ENCODE measurements at regions not wholly inside any gene's neighbourhood (a gene's known extent, or its start where the extent isn't known, plus 50 kb on each side); places are given as distances from the start of the nearest gene placed in this dataset.

- DNase-seq: no peak
Observed at GRCh38 chr12:15033029-15033428, 60.2 kb downstream of the PDE6H start.

DNA sequence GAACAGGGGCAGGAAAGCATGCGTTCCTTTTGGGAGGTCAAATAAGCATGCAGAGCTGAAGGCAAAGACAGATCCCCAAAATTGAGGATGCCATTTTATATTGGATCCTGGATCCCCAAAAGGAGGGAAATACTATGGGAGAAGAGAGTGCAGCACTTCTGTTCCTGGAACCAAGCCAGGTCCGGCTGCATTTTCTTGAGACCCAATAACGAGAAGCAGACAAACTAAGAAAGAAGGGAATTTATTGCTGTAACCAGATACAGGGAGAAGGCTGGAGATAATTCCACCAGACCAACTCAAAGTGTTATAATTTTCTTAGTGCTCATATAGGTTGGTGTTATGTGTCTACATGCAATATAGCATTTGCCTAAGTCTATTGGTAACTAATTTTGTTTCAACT is 60.8 kb downstream of the PDE6H start:
- no peak for DNase-seq

DNA sequence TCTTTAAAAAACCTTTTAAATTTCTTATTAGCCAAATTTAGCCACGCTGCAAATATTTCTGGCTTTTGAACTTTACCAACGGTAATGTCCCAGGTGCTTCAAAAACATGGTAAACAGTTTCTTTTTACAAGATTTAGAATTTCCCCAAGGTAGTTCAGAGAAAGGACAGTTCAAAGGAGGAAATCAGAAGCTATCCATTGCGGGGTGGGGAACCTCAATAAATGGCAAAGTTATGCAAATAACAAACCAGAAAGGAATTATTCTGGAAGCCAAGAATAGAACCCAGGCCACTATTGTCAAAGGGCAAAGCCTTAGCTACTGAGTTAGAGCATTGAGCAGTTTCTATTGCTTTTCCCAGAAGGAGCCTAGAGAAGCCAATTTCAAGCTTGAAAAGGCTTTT is 62.3 kb downstream of the PDE6H start:
- DNase-seq: no peak

- DNase-seq: no peak
Observed at GRCh38 chr12:15037091-15037687, 64.3 kb downstream of the PDE6H start.

- no peak for DNase-seq
Observed at GRCh38 chr12:15038137-15038536, 65.3 kb downstream of the PDE6H start.

GRCh38 chr12:15044471-15044870 is 71.6 kb downstream of the PDE6H start:
- peak; percentile 1 for DNase-seq

DNA sequence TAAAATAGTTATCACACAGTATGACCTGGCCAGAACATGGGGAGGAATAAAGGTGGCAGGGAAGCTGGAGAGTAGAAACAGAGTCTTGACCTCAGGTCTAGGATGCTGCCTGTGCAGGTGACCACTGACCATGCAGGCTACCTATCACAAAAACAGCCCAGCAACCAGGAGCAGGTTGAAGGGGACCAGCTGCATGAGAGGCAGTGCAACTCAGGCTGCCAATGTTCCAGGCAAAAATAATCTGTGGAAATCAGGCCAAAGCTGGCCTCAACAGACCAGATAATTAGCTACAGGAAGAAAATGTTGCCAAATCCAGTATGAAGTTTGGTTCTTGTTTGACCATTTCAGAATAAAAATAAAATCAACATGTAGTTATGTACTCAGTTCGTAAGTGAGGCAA is 72.6 kb downstream of the PDE6H start:
- DNase-seq: no peak

GRCh38 chr12:15047611-15048010 is 74.8 kb downstream of the PDE6H start:
- DNase-seq: no peak

- DNase-seq: no peak
Observed at GRCh38 chr12:15049461-15050153, 76.8 kb downstream of the PDE6H start.

GRCh38 chr12:15050659-15051058 is 77.8 kb downstream of the PDE6H start:
- DNase-seq: no peak

DNA sequence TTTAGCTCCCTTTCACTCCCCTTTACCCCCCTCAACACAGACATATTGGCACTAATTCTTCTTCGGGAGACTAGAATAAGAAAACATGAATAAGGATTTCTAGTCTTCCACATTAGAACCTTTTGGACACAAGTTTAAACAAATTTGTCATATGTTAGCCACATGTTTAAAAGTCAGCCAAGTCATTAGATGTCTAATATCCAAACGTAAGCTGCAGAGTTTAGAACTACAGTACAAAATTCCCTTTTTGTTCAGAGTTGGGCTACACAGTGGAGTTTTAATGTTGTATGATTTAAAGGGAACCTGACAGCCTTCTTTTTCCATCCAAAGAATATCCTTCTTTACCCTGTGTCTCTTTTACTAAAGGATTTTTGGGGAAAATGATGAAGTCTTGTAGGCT is 79.8 kb downstream of the PDE6H start:
- no peak for DNase-seq

- no peak for DNase-seq
Observed at GRCh38 chr12:15056218-15056617, 83.4 kb downstream of the PDE6H start.
